ENCODE measurements at regions not wholly inside any gene's neighbourhood (a gene's known extent, or its start where the extent isn't known, plus 50 kb on each side); places are given as distances from the start of the nearest gene placed in this dataset.

GRCh38 chr6:105817370-105817769, 268.8 kb upstream of the PRDM1 start:
- no peak for TF ChIP-seq CTCF (IDR thresholded peaks at IDR 0.05)
- no peak for TF ChIP-seq EP300 (IDR thresholded peaks at IDR 0.05)
- TF ChIP-seq POLR2A (IDR thresholded peaks at IDR 0.05) = no peak
